K562 (cell line): ENCODE measurements at regions not wholly inside any gene's neighbourhood (a gene's known extent, or its start where the extent isn't known, plus 50 kb on each side); places are given as distances from the start of the nearest gene placed in this dataset.
A peak's percentile ranks its signal among the peaks of the same experiment; 100 is the strongest.

Experiments used
- ATAC-seq: fragments of 200-7000 bp; cut with Tn5 transposase; 3 replicates; pipeline ENCODE4 v1.9.1; 2020; ENCODE audit warnings: moderate library complexity
- BruUV-seq: library from RNA; stranded (reverse); fragments of 400-500 nt; replicated peaks from 2 replicates; lab custom pipeline; 2021; lab: Mats Ljungman, UMichigan
- CTCF ChIA-PET: fragments of 300-600 bp; formaldehyde crosslinking; extraction: SDS; loops from one replicate; lab custom pipeline; 2021; ENCODE audit warnings: low intra/inter-chr PET ratio; lab: Yijun Ruan, JAX
- POLR2A ChIA-PET: fragments of 300-600, 350-650 bp; sonication (Branson Sonifier 250); formaldehyde crosslinking; extraction: SDS; loops from one replicate; lab custom pipeline; 2021; ENCODE audit warnings: antibody characterized with exemption, inconsistent platforms; lab: Yijun Ruan, JAX
- DNase-seq, 4 experiments: peaks; one replicate each; pipeline versions ENCODE4 v3.0.0 to v3.0.0-alpha.2; 2011 to 2018; ENCODE audit warnings: low spot score in 3 of 4, mixed read lengths in 3 of 4; ENCODE audit errors: extremely low read depth in 1 of 4
- FAIRE-seq: peaks from 2 replicates; lab custom pipeline; 2011; peaks lifted over from hg19 to GRCh38; lab: Jason Lieb, UNC
- H2AFZ ChIP-seq: 2 replicates; pipeline ENCODE4 v1.6.0; 2011; ENCODE audit warnings: low read depth, low read length, control low read depth, inconsistent platforms
- H3K27ac ChIP-seq: fragments of 200-600 bp; 3 replicates; pipeline ENCODE4 v1.8.0; 2011; ENCODE audit warnings: low read depth, mild to moderate bottlenecking, control low read depth, inconsistent platforms, low read length, moderate library complexity, mixed read lengths; ENCODE audit errors: extremely low read depth
- H3K27me3 ChIP-seq, 2 experiments: fragments of 300-600 bp in 1 of 2; 2 replicates in 1 of 2; 3 replicates in 1 of 2; pipeline versions ENCODE4 v1.6.0 to v1.8.0; 2011; ENCODE audit warnings: inconsistent platforms in 2 of 2, low read length in 2 of 2, mild to moderate bottlenecking in 1 of 2, mixed read lengths in 1 of 2, moderate library complexity in 1 of 2; ENCODE audit not compliant: control insufficient read depth in 2 of 2, insufficient read depth in 2 of 2
- H3K36me3 ChIP-seq: fragments of 300-600 bp; 3 replicates; pipeline ENCODE4 v1.8.0; 2011; ENCODE audit warnings: mild to moderate bottlenecking, low read length, inconsistent platforms; ENCODE audit not compliant: control insufficient read depth, insufficient read depth
- H3K4me1 ChIP-seq, 2 experiments: fragments of 200-600 bp in 1 of 2; replicated peaks in 1 of 2; 2 replicates in 1 of 2; 3 replicates in 1 of 2; pipeline versions ENCODE4 v1.5.1 to v1.8.0; 2011; ENCODE audit warnings: inconsistent platforms in 2 of 2, low read length in 2 of 2, mild to moderate bottlenecking in 1 of 2, mixed read lengths in 1 of 2, moderate library complexity in 1 of 2; ENCODE audit not compliant: control insufficient read depth in 2 of 2, insufficient read depth in 2 of 2
- H3K4me2 ChIP-seq: 2 replicates; pipeline ENCODE4 v1.6.1; 2011; ENCODE audit warnings: low read length, control low read depth, inconsistent platforms, mixed read lengths; ENCODE audit not compliant: insufficient read depth
- H3K4me3 ChIP-seq: fragments of 200-600 bp; sonication (generic), shearing (Covaris generic); 2 replicates; pipeline ENCODE4 v1.5.1; 2016; ENCODE audit warnings: control low read depth, inconsistent platforms
- H3K79me2 ChIP-seq: fragments of 200-600 bp; 3 replicates; pipeline ENCODE4 v1.8.0; 2011; ENCODE audit warnings: low read length, inconsistent platforms; ENCODE audit not compliant: control insufficient read depth, insufficient read depth
- H3K9ac ChIP-seq, 2 experiments: 2 replicates each; pipeline versions ENCODE4 v1.6.0 to v1.6.1; 2011; ENCODE audit warnings: low read depth in 2 of 2, low read length in 2 of 2, control low read depth in 1 of 2, inconsistent platforms in 1 of 2, mild to moderate bottlenecking in 1 of 2, mixed read lengths in 1 of 2; ENCODE audit not compliant: insufficient read depth in 1 of 2
- H3K9me1 ChIP-seq: one replicate; pipeline ENCODE4 v1.6.0; 2011; ENCODE audit warnings: inconsistent platforms, mild to moderate bottlenecking, low read length, moderate library complexity; ENCODE audit not compliant: control insufficient read depth, insufficient read depth
- H3K9me3 ChIP-seq: replicated peaks from 2 replicates; pipeline ENCODE4 v1.5.1; 2011; ENCODE audit warnings: low read depth, low read length, inconsistent platforms; ENCODE audit not compliant: control insufficient read depth, insufficient read depth
- H4K20me1 ChIP-seq: replicated peaks from 2 replicates; pipeline ENCODE4 v1.6.1; 2011; ENCODE audit warnings: low read length, inconsistent platforms, mixed read lengths; ENCODE audit not compliant: control insufficient read depth, insufficient read depth
- COPS2 ChIP-seq: fragments of 450-650 bp; conservative IDR thresholded peaks from 2 replicates; pipeline ENCODE4 v1.6.1; 2016; ENCODE audit warnings: mild to moderate bottlenecking, moderate library complexity
- FOS ChIP-seq: IDR thresholded peaks from 3 replicates; pipeline ENCODE4 v1.6.1; 2011; ENCODE audit not compliant: insufficient read length; ENCODE audit errors: extremely low read depth
- HCFC1 ChIP-seq: IDR thresholded peaks from 2 replicates; pipeline ENCODE4 v1.6.1; 2012; ENCODE audit warnings: low read depth, low read length, improper control_type of control experiment
- ILF3 ChIP-seq: fragments of 450-650 bp; IDR thresholded peaks from 2 replicates; pipeline ENCODE4 v1.6.1; 2018; ENCODE audit warnings: antibody characterized with exemption, mild to moderate bottlenecking, moderate library complexity, borderline replicate concordance
- KAT8 ChIP-seq: fragments of 450-650 bp; IDR thresholded peaks from 2 replicates; pipeline ENCODE4 v1.6.1; 2016; ENCODE audit warnings: low read depth, mild to moderate bottlenecking
- MYBL2 ChIP-seq, 2 experiments: fragments of 450-650 bp in 1 of 2; sonication (generic) in 1 of 2; formaldehyde crosslinking in 1 of 2; IDR thresholded peaks; 2 replicates each; pipeline versions ENCODE4 v1.6.1 to v1.8.1; 2017 to 2022; ENCODE audit warnings: borderline replicate concordance in 1 of 2, inconsistent platforms in 1 of 2, low read depth in 1 of 2, mild to moderate bottlenecking in 1 of 2, missing genetic modification reagents in 1 of 2, moderate library complexity in 1 of 2
- NRF1 ChIP-seq, 2 experiments: fragments of 450-650 bp; IDR thresholded peaks in 1 of 2; conservative IDR thresholded peaks in 1 of 2; 2 replicates each; pipeline ENCODE4 v1.6.1; 2014; ENCODE audit warnings: mild to moderate bottlenecking in 2 of 2
- PHB2 ChIP-seq: fragments of 450-650 bp; IDR thresholded peaks from 2 replicates; pipeline ENCODE4 v1.6.1; 2017; ENCODE audit warnings: low read depth
- PTBP1 ChIP-seq: fragments of 200-400 bp; formaldehyde crosslinking; IDR thresholded peaks from 2 replicates; pipeline ENCODE4 v1.6.1; 2017; ENCODE audit warnings: low read depth, low read length
- SMAD4 ChIP-seq: fragments of 250-450 bp; sonication (Bioruptor Pico); conservative IDR thresholded peaks from 2 replicates; pipeline ENCODE4 v1.8.0; 2021; ENCODE audit warnings: inconsistent platforms, mild to moderate bottlenecking, moderate library complexity
- TEAD4 ChIP-seq, 2 experiments: sonication (generic) in 1 of 2; formaldehyde crosslinking in 1 of 2; IDR thresholded peaks; 2 replicates each; pipeline versions ENCODE4 v1.6.1 to v1.8.0; 2012 to 2022; ENCODE audit warnings: borderline replicate concordance in 1 of 2, inconsistent platforms in 1 of 2, low read length in 1 of 2, mild to moderate bottlenecking in 1 of 2, missing genetic modification reagents in 1 of 2
- ZBTB1 ChIP-seq: sonication (generic); formaldehyde crosslinking; IDR thresholded peaks from 2 replicates; pipeline ENCODE4 v1.8.1; 2023; ENCODE audit warnings: missing genetic modification reagents, low read depth, mild to moderate bottlenecking, borderline replicate concordance
- ZC3H11A ChIP-seq: IDR thresholded peaks from 2 replicates; pipeline ENCODE4 v1.6.1; 2012; ENCODE audit warnings: low read depth, low read length, improper control_type of control experiment
- ZNF384 ChIP-seq: IDR thresholded peaks from 2 replicates; pipeline ENCODE4 v1.6.1; 2012; ENCODE audit warnings: low read depth, low read length, improper control_type of control experiment
- ZNF699 ChIP-seq: fragments of 250-450 bp; sonication (Bioruptor Pico); IDR thresholded peaks from 2 replicates; pipeline ENCODE4 v1.8.0; 2021; ENCODE audit warnings: mild to moderate bottlenecking, moderate library complexity; ENCODE audit not compliant: insufficient replicate concordance
- WGBS: fragments of 100-300 bp; shearing (Covaris generic); methylation state at CpG from one replicate; pipeline ENCODE4 v1.1.6; 2016; ENCODE audit warnings: low coverage, mixed read lengths; ENCODE audit not compliant: insufficient coverage; ENCODE audit errors: missing lambda C conversion rate; 5-methylcytosine and 5-hydroxymethylcytosine counted together
- in situ Hi-C: fragments of 300-500 bp; cut with MboI; formaldehyde crosslinking; loops from 4 replicates; pipeline ENCODE4 v1.15.0; 2018; ENCODE audit warnings: inconsistent platforms, mixed read lengths
- intact Hi-C: fragments of 100-400 bp; cut with micrococcal nuclease; formaldehyde crosslinking; loops from 2 replicates; pipeline ENCODE4 v1.14.2; 2022
- TF ChIP-seq, protein P1 (sequence below): sonication (generic); formaldehyde crosslinking; IDR thresholded peaks from 2 replicates; pipeline ENCODE4 v1.8.0; 2022; ENCODE audit warnings: mild to moderate bottlenecking, missing genetic modification reagents
- TF ChIP-seq, protein P2 (sequence below): sonication (generic); formaldehyde crosslinking; IDR thresholded peaks from 2 replicates; pipeline ENCODE4 v1.8.0; 2022; ENCODE audit warnings: missing genetic modification reagents, mild to moderate bottlenecking, moderate library complexity, borderline replicate concordance

DNA sequence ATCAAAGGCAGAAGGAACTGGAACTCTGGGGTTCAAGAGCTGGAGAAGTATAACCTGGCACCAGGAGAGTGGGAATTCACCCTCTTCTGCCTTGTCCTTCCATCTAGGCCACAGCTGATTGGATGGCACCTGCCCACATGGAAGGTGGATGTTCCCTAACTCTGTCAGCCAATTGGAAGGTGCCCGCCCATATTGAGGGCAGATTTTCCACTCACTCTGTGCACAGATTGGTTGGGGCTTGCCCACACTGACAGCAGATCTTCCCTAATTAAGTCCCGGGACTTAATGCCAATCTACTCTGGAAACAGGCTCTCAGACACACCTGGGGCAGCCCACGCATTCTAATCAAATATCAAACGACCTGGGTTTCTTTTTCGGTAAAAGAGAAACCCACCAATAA, 1142.3 kb upstream of the CELF2 start (continued):
- TF ChIP-seq, protein P1, sequence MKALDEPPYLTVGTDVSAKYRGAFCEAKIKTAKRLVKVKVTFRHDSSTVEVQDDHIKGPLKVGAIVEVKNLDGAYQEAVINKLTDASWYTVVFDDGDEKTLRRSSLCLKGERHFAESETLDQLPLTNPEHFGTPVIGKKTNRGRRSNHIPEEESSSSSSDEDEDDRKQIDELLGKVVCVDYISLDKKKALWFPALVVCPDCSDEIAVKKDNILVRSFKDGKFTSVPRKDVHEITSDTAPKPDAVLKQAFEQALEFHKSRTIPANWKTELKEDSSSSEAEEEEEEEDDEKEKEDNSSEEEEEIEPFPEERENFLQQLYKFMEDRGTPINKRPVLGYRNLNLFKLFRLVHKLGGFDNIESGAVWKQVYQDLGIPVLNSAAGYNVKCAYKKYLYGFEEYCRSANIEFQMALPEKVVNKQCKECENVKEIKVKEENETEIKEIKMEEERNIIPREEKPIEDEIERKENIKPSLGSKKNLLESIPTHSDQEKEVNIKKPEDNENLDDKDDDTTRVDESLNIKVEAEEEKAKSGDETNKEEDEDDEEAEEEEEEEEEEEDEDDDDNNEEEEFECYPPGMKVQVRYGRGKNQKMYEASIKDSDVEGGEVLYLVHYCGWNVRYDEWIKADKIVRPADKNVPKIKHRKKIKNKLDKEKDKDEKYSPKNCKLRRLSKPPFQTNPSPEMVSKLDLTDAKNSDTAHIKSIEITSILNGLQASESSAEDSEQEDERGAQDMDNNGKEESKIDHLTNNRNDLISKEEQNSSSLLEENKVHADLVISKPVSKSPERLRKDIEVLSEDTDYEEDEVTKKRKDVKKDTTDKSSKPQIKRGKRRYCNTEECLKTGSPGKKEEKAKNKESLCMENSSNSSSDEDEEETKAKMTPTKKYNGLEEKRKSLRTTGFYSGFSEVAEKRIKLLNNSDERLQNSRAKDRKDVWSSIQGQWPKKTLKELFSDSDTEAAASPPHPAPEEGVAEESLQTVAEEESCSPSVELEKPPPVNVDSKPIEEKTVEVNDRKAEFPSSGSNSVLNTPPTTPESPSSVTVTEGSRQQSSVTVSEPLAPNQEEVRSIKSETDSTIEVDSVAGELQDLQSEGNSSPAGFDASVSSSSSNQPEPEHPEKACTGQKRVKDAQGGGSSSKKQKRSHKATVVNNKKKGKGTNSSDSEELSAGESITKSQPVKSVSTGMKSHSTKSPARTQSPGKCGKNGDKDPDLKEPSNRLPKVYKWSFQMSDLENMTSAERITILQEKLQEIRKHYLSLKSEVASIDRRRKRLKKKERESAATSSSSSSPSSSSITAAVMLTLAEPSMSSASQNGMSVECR (CRISPR knock-in tag) = no peak
- TF ChIP-seq PTBP1 (no peak), SMAD4 (CRISPR knock-in tag) (no peak), NRF1 (conservative IDR thresholded peaks at IDR 0.05 in 1 of 2, IDR thresholded peaks at IDR 0.05 in 1 of 2) (0 out of 4 replicates have a peak, but pooled peaks of 1 of the 2 experiments have one; percentile 16), FOS (peak; percentile 11), ZNF699 (CRISPR knock-in tag) (no peak)

DNA sequence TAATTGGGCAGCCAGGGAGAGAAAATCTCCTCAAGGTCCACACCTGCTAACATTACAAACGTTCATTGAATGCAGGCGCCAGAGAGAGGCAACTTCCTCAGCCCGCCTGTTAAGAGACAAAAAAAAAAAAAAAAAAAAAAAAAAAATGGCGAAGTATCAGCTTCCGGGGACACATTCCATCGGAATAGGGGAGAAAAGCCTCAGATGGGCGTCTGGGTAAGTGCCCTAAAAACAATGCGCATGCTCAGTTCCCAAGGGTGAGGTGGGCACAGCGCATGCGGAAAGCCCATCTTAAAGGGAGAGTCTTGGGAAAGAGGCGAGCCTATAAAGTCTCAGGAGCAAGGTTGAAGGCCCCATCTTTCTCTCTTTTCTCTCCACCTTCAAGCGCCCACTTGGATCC, 1139.7 kb upstream of the CELF2 start:
- H3K27ac ChIP-seq = peak overlapping the region; percentile 79
- peak; percentile 67 for FAIRE-seq
- no peak for TF ChIP-seq COPS2
- no peak for TF ChIP-seq ZC3H11A
- TF ChIP-seq KAT8 = no peak
- TF ChIP-seq PHB2 = no peak
- TF ChIP-seq, protein P2, sequence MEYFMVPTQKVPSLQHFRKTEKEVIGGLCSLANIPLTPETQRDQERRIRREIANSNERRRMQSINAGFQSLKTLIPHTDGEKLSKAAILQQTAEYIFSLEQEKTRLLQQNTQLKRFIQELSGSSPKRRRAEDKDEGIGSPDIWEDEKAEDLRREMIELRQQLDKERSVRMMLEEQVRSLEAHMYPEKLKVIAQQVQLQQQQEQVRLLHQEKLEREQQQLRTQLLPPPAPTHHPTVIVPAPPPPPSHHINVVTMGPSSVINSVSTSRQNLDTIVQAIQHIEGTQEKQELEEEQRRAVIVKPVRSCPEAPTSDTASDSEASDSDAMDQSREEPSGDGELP = no peak
- TF ChIP-seq MYBL2 (IDR thresholded peaks at IDR 0.05; ENCODE audit: low read depth) = no peak
- no peak for TF ChIP-seq MYBL2 (CRISPR knock-in tag; IDR thresholded peaks at IDR 0.05; ENCODE audit: borderline replicate concordance)
- peak; percentile 90 for TF ChIP-seq ZNF384
- TF ChIP-seq HCFC1 = no peak
- TF ChIP-seq TEAD4 (IDR thresholded peaks at IDR 0.05; ENCODE audit: low read length) = peak; percentile 33; the same call in 1 of the 2 replicates
- no peak for TF ChIP-seq TEAD4 (CRISPR knock-in tag; IDR thresholded peaks at IDR 0.05; ENCODE audit: borderline replicate concordance)
- TF ChIP-seq ZBTB1 (CRISPR knock-in tag) = no peak
- TF ChIP-seq ILF3 = no peak

More for the DNA sequence above, 1139.7 kb upstream of the CELF2 start:
- ChIA-PET CTCF (interaction anchor here (0.6 kb wide), 1 partner anchor 17 kb away, joined by 4 read pairs; no protein-coding TSS in a partner anchor), POLR2A (interaction anchor here (0.6 kb wide), 1 partner anchor 51 kb away, joined by 3 read pairs; no protein-coding TSS in a partner anchor)
- Histone ChIP-seq H3K4me3 (peak overlapping the region; percentile 59), H3K9me3 (peaks cover 4% of the 10 kb centered on the region), H3K27me3 (no peaks in the 10 kb centered on the region), H2AFZ (peak overlapping the region; percentile 93), H3K9ac (peak overlapping the region; percentile 73 to 90; a peak in 3 of 4 replicates), H4K20me1 (no peaks in the 10 kb centered on the region), H3K4me2 (peak overlapping the region; percentile 87), H3K36me3 (no peaks in the 10 kb centered on the region), H3K4me1 (peaks cover 0 to 3% of the 10 kb centered on the region in 2 experiments; a peak in 1 of 5 replicates), H3K79me2 (peaks cover 43% of the 10 kb centered on the region), H3K9me1 (no peaks in the 10 kb centered on the region)
- peak; percentile 29 to 82 (median 58) for DNase-seq
- 3% methylated on average over 8 of the region's 12 CpGs for WGBS
- ATAC-seq = peak; percentile 83
- BruUV-seq = no TSS peak
- intact Hi-C loops = loop anchor here (5.0 kb wide), 1 partner anchor 51 kb away; no protein-coding TSS in a partner anchor
- in situ Hi-C loops = no loop called here
